GM18517 (cell line): ENCODE measurements at regions not wholly inside any gene's neighbourhood (a gene's known extent, or its start where the extent isn't known, plus 50 kb on each side); places are given as distances from the start of the nearest gene placed in this dataset.
A peak's percentile ranks its signal among the peaks of the same experiment; 100 is the strongest.
"Not testable (repeated sequence)": the region's sequence is repeated elsewhere in the genome, so short reads cannot be mapped to it uniquely, and the experiment has no call there.

ENCODE experiments used
- ATAC-seq: cut with Tn5 transposase; IDR thresholded peaks from one replicate; pipeline ENCODE4 v1.9.1; 2021; ENCODE audit warnings: mild to moderate bottlenecking, moderate library complexity; ENCODE audit not compliant: unreplicated experiment

DNA sequence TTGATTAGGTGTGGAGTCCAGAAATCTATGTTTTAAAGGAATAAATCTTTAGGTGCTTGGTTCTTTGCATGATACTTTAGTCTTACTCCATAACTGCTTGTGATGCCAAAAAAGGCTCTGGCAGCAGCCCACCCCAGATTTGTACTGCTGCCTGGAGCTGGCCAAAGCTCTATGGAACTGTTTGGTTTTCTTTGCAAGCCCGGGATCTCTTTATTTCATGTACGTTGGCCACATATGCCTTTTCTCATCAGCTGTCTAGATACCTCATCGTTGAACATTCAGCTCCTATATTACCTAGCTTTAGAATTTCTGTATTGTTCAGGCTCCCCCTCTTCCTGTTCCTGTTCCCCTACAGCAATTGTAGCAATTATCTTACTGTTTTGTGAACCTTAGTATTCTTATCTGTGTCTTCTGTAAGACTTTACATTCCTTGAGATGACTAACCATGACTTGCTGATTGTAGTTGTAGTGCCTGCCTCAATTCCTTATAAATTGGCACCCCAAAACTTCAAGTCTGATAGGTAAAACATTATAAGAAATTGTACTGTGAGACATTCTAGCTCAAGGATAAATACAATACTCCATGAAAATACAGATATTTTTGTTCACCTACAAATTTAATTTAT lies 199.4 kb upstream of the GPRIN3 start:
- ATAC-seq: no peak

DNA sequence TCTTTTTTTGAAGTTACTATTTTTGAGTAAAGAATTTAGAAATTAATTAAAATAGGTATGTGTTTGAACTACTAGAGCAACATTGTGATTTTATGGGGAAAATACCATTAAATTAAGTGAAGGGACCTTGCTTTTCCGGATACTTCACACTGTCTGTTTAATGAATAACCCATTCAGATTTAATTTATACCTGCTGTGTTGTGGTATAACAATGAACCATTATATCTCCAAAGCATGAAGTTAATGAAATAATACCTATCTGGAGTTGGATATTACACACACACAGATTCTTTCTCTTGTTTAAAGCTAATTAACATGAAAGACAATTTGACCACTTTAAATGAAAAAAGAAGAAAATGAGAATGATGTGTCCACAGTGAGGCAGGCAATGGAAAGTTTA lies 195.0 kb upstream of the GPRIN3 start:
- no peak for ATAC-seq

DNA sequence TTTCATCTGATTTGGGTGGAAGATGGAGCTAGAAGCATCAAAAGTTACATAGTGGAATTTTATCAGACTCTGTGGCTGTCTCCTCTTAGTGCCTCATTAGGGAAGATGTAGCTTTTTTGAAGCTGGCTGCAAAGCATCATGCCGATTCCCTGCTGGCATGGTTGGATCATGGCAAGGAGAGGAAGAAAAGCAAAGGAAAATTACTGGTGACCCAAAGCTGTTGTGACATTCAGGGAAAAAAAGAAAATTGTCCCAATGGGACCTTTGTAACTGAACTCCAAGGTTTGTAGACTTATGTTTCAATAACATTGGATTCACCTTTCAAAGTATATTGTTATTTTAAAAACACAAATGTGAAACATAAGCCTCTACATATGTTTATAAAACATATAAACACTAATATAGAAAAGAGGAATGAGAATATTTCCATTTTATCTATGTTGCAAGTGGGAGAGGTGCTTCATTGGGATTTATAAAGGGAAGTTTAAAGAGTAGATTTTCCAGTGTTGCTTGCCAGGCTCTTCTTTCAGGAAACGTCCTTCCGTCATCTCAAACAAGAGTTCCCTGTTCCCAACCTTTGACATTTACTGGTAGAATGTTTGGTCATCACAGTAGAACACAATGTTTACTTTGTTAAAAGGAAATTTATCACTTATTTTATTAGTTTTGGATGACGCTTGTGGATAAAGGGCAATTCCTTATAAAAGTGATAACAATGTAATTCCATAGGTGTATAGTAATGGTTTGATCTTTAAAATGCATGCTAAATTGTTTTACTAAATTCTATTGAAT lies 190.1 kb upstream of the GPRIN3 start:
- no peak for ATAC-seq

DNA sequence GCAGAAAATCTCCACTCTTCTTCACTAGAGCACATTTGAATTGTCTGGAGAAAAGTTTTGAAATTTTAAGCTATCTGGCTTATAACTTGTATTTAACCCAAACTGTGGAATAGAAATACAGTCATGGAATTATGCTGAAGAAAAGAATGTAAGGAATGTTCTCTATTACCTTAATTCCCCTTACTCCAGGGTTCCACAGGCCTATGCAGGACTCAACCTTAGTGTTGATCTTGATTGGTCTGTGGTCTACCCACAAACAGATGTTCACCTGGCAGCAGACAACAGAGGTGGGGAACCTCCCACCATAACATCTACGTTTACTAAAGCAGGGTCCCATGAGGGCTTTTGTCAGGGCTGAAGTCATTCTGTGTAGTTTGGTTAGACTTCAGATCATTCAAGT lies 189.3 kb upstream of the GPRIN3 start:
- no peak for ATAC-seq

DNA sequence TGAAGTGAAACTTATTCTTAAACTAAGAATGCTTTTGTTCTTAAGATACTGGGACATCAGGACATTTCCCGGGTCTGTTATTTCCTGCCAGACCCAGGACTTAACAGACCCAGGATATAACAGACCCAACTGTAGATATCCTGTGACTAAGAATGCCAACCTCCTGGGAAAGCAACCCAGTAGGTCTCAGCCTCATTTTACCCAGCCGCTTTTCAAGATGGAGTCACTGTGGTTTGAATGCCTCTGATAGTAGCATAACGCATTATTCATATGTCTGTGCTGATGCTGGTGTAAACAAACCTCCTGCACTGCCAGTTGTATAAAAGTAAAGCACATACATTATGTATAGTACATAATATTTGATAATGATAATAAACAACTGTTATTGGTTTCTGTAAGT lies 185.8 kb upstream of the GPRIN3 start:
- no peak for ATAC-seq

DNA sequence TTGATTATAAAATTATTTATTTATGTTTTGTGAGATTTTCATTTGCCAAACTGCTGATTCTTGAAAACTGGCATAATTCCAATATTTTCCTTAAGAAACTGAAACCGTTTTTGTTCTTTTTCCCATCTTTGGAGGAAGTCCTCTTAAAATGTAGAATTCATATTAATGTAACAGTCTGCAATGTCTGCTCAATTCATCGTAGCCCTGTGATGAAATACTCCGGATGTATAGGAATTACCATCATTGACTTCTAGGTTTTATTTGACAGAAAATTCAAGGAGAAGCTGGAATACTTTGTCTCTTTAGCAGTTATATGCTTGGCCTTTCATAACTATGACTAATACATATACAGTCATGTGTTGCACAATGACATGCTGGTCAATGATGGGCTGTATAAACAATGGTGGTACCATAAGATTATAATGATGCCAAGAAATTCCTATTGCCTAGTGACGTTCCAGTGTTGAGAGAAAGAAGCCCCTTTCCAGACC lies 185.0 kb upstream of the GPRIN3 start:
- no peak for ATAC-seq

DNA sequence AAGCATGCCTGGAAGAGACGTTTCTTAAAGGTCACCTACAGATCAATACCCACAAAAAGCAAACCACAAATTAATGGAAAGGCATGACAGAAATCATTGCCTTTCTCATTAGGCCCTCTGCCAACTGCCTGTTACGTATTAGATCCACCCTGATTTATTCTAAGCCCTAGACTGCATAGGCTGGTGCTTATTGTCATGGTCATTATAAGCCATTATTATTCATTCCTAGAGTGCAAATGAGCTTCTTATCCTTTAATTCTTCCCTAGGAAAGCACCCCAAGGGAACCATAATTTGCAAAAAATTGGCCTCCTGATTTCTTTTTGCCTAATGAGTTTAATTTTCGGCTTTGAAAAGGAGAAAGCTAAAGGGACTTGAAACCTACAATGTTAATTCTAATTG lies 184.2 kb upstream of the GPRIN3 start:
- ATAC-seq: no peak

DNA sequence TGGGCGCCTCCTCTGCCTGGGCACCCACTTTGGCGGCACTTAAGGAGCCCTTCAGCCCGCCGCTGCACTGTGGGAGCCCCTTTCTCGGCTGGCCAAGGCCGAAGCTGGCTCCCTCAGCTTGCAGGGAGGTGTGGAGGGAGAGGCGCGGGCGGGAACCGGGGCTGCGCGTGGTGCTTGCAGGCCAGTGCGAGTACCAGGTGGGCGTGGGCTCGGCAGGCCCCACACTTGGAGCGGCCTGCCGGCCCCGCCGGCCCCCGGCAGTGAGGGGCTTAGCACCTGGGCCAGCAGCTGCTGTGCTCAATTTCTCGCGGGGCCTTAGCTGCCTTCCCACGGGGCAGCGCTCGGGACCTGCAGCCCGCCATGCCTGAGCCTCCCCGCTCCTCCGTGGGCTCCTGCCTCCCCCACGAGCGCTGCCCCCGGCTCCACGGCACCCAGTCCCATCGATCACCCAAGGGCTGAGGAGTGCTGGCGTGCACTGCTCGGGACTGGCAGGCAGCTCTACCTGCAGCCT lies 182.4 kb upstream of the GPRIN3 start:
- ATAC-seq: not testable (repeated sequence)

DNA sequence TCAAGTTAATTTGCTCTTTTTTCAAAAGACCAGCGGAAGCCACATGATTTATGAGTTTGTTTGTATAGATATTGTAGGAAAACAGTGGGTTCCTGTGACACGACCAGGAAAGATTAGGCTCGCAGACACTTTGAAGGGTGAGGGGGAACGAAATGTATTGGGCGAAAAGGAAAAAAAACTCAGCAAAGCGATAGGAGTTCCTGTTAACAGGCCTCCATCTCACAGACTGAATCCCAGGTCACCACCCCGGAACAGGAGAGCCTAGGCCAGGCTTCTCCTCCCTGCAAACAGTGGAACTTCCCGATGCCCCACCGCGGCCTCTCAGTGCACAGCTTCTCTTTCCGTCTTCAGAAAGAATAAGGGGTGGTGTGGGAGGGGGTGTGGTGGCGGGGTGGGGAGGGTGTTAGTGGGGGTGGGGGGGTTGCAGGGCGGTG lies 181.8 kb upstream of the GPRIN3 start:
- ATAC-seq: no peak

DNA sequence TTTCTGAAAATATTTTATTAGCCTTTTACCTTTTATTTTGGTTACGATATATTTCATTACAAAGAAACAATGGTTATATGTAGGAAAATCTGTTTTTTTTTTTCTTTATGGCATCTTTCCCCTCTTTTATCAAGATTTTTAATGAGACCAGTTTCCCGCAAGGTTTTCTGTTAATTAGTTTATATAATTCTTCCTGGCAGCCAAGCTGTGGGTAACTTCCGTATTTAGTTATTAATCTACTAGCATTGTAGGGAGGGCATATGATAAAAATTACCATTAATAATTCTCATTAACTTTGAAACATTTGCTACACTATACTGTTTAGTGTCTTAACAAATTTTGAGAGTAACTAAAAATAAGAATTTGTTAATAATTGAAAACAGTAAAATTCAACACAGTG lies 181.1 kb upstream of the GPRIN3 start:
- ATAC-seq: no peak

DNA sequence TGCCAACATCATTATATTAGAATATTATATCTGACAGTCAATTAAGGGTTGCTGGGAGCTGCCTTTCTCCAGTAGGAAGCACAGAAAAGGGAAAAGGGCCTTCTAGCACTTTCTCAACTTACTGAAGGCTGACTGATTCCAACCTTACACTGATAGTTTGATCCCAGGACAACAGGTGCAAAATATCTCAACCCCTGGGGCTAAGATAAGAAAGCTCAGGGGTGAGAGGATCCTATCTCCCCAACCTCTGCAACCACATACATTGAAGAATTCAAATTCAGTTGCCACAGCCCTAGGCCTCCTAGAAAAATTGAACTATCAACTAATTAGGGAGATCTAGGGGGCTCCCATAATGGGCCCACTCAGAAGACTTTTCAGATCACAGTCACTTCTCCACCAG lies 179.1 kb upstream of the GPRIN3 start:
- no peak for ATAC-seq

DNA sequence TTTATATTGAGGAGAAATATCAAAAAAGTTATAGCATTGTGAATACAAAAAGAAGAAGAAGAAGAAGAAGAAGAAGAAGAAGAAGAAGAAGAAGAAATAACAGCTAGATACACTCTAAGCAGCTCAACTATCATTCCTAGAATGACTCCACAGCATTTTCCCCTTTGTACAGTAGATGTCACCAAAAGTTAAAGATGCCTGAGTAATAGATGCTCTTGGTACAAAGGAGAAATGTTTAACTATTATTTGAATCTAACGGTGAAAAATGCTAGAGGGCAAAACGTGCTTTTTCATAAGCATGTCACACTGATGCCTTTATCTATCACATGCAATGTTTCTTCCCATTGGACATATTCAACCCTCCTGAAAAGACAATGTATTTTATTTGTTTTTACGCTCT lies 178.4 kb upstream of the GPRIN3 start:
- ATAC-seq: no peak

DNA sequence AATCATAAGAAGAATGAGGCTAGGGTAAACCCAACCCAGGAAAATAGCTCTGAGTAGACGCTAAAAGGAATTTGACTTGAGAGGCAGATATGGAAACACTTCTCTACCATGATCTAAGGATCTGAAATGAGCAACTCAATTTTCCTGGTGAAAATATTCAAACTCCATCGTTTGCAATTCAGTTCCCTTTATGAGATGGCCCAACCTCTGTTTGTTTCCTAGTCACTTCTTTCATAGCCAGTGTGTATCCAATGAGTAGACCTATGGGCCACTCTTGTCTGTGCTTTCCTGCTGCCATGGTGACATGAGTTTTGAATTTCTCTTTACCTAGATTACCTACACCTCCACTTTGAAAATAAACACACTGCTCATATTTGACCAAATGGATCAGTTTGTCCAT lies 176.2 kb upstream of the GPRIN3 start:
- no peak for ATAC-seq

DNA sequence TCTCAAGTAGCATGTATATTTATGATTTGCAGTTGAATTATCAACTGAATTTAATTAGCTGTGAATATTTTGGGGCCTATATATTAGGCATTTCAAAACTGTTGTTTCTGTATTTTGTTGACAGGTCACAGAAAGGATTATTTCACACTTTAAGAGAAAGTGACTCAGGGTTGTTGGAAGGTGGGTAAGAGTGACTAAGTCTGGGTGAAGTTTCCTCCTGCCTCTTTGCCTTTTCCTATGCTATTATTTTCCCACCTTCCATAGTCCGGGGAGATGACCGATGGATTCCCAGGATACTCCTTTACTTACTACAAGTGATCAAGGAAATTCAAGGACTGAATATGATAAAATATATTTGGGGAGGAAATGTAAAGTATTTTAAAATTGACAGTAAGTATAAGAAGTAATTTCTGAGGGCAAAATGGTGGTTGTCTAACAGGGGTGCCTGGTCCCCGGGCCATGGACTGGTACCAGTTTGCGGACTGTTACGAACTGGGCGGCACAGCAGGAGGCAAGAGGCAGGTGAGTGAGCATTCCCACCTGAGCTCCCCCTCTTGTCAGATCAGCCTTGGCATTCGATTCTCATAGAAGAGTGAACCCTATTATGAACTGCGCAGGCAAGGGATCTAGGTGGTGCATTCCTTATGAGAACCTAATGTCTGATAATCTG lies 175.5 kb upstream of the GPRIN3 start:
- ATAC-seq: no peak

DNA sequence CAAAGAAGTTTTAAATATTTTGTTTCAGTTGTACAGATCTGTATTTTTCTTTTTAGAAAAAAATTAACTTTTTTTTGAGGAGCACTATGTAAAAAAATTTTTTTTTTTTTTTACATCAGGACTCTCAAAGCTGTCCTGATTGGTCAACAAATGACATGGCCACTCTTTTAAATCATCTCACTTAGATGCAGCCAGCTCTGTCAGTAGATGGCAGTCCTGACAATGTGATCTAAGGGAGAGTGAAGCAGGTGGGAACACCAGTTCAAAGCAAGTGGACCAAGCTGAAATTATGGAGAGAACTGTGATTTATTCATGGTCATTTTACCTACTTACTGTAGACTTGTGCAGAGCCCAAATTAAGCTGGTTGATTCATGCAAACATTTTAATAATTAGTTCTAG lies 174.7 kb upstream of the GPRIN3 start:
- peak; percentile 90 for ATAC-seq

DNA sequence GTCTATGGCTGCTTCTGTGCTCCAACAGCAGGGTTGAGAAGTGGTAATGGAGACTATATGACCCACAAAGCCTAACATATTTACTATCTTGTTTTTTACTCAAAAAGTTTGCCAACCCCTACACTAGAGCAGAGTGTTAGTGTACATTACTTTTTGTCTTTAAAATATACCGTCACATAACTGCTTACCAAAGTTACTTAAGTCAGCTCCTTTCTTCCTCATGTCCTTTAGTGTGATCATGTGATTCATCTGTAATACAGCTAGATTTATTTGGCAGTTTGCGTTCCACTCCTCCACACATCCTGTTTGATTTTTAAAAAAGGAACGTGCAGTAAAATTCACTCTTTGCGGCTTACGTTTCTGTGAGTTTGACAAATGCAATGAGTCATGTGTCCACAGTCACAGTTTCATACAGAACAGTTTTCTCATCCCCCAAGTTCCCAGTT lies 162.4 kb upstream of the GPRIN3 start:
- peak; percentile 91 for ATAC-seq

DNA sequence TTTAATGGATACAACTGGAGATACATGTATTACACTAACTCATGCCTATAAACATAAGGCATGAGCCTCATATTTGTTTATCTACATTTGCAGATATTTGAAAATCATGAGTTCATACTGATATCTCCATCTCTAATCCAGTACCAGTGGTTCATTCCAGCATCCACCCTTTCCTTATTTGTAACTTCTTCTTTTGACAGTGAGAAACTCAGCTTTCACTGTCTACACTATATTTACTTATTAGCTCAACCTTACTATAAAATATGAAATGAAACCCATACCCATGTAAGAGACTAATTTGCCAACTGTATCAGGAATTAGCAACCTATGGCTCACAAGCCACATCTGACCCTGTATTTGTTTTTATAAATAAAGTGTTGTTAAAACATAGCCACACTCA lies 161.9 kb upstream of the GPRIN3 start:
- peak; percentile 9 for ATAC-seq

DNA sequence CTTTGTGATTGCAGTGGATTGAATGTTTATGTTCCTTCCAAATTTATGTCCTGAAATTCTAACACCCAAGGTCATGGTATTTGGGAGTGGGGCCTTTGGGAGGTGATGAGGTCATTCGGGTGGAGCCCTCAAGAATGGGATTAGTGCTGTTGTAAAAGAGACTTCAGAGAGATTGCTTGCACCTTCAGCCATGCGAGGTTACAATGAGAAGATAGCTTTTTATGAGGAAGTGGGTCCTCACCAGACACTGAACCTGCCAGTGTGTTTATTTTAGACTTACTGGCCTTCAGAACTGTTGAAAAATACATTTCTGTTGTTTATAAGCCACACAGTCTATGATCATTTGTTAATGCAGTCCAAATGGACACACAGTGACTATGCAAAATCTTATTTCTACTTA lies 161.0 kb upstream of the GPRIN3 start:
- ATAC-seq: no peak

DNA sequence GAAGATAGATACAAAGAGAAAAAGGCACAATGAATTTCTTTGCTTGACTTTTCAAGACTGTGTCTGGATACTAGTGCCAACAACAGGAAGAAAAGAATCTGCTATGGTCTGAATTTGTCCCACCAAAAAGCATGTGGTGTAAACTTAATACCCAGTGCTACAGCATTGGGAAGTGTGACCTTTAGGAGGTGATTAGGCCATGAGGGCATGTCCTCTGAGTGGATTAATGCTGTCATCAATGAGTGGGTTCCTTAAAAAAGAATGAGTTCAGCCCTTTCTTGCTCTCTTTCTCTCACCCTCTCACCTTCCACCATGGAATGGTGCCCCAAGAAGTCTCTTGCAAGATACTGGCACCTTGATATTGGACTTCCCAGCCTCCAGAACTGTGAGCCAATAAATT lies 155.7 kb upstream of the GPRIN3 start:
- ATAC-seq: no peak

DNA sequence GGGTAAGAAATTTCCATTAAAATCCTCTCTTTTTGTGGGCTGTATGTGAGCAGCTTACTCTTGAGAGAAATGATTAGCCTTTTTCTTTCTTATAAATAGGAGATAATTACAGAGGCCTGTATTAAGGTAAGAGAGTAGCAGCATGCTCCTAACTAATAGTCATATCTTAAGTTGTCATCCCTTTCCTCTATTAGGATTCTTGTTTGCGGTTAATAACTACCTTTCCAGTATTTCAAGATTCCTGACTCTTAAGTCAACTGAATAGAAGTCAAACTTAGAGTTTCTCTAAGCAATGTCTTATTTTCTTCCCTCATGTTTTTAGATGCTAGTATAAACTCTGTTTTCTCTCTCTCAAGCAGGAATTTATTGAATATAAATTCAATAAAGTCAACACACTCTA lies 139.9 kb upstream of the GPRIN3 start:
- no peak for ATAC-seq

DNA sequence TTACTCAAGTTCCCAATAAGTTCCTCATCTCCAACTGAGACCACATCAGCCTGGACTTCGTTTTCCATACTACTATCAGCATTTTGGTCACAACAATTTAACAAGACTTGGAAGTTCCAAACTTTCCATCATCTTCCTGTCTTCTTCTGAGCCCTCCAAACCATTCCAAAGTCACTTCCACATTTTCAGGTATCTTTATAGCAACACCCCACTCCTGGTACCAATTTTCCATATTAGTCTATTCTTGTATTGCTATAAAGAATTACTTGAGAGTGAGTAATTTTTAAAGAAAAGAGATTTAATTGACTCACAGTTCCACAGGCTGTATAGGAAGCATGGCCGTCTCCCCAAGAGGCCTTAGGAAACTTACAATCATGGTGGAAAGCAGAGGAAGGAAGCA lies 138.6 kb upstream of the GPRIN3 start:
- ATAC-seq: no peak

DNA sequence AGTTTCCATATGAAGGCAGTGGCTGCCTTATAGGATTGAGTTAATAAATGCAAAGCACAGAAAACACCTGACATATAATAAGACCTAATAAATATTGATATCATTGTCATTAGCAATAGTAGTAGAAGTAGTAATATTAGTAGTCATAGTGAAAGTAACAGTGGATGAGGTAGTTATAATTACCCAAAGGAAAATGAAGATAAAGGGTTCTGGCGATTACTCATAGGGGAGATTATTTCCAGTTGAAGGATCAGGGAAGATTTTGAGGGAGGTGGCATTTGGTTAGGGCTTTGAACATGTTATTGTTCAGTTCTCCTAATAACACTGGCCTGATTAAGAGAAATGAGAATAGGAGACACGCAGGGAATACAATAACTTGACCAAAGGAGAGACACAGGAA lies 131.9 kb upstream of the GPRIN3 start:
- ATAC-seq: no peak
